Islet of Langerhans (tissue), 1 donor: ENCODE measurements at regions not wholly inside any gene's neighbourhood (a gene's known extent, or its start where the extent isn't known, plus 50 kb on each side); places are given as distances from the start of the nearest gene placed in this dataset.

Experiments used
- FAIRE-seq: peaks from one replicate; lab custom pipeline; 2011; peaks lifted over from hg19 to GRCh38; lab: Jason Lieb, UNC

DNA sequence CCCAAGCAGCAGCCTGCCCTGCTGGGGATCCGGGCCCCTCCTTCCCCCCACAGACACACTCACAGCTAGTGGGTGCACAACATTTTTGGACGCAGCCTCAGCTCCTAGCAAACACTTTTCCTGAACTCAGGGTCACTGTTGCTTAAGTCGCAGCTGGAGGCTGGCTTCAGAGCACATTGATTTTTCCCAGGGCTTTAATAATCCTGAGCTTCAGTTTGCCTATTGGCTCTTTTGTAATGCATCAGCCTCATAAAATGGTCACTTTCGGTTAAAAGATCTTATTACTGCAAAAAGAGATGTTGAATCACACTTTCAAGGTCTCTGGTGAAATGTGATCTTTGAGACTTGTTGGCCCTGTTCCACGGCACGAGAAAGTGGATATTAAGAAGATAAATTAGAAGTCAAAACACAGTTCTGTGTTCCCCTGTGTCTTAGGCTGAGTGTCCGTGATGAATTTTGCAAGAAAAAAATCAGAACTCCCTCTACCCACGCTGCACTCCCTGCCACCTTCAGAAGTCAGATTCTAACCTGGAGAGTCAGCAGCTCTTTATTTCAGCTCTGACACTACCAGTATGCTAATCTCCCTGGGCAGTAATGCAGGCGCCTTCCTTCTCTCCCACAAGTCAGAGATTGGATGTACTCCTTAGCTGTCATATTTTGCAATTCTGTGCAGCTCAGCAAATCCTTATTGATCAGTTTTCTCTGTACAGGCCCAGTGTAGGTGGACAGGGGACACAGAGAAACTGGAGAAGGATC is 158.2 kb upstream of the E2F8 start:
- no peak for FAIRE-seq

DNA sequence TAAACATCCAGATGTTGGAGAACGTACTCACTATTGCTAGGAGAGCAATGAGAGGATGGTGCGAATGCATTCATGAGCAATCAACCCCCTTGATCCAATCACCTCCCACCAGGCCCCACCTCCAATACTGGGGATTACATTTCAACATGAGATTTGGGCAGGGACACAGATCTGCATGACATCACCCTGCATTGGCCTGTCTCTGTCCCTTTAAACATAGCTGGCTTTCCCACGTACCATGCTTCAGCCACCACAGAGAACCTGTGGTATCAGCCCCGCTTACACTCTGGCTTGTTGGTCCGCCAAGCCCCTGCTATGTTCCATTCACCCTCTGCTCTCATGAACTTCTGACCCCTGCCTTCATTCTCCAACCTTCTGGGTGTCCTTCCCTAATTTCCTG is 157.5 kb upstream of the E2F8 start:
- no peak for FAIRE-seq

DNA sequence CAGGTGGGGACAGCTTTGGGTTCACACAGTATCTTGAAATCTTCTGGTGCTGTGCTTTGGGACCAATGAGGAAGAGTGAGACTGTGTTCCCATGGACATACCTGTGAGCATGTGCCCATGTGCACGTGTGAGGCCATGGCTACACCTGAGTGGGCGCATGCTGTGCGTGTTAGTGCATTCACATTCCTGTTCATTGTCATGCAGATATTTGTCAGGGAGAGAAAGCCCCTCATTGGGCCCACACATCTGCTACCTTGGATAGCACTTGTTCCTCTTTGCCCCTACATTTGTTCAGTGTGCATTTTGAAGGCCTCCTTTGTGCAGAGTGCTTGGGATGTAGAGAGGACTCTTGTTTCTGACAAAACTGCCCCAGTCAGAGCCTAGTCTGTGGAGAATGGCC is 154.3 kb upstream of the E2F8 start:
- no peak for FAIRE-seq

DNA sequence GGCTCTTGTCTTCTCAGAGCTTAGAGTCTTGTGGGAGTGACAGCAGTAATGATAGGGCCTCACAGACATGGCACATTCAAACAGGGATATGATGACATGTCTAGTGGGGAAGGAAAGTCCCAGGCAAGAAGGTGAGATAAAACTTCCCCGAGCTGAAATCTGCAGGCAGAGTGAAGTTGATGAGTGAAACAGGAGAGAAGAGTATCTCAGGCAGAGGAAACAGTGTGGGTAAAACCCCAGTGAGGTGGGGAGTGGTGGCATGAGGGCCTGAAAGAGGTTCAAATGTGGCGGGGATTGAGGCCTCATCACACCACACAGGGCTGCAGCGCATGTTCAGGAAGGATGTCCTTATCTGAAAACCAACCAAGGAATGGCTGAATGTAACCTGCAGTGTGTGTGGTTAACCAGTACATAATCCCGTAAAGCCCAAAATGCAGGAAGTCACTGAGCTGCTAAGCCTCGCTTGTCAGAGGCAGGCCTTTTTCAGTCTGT is 153.8 kb upstream of the E2F8 start:
- FAIRE-seq = no peak

DNA sequence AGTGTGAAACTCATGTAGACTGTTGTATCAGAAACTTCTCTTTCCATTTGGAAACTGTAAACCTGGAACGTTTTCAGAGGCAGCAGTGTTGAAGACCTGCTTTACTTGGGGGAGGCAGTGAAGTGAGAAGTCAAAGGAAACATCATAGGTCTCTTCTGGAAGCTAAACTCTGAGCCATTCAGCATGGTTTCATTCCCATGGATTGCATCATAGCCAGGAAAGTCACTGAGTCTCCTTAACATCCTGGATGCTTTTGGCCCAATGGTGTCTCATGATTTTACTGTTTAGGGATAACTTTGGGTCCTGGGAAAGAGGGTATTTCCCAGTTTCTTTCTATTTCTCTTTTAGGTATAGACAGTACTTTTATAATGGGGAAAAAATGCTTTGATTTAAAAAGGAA is 153.2 kb upstream of the E2F8 start:
- FAIRE-seq = no peak

GRCh38 chr11:19392847-19393518 is 152.2 kb upstream of the E2F8 start:
- no peak for FAIRE-seq

- no peak for FAIRE-seq
Measured at GRCh38 chr11:19392321-19392720, 151.6 kb upstream of the E2F8 start.

DNA sequence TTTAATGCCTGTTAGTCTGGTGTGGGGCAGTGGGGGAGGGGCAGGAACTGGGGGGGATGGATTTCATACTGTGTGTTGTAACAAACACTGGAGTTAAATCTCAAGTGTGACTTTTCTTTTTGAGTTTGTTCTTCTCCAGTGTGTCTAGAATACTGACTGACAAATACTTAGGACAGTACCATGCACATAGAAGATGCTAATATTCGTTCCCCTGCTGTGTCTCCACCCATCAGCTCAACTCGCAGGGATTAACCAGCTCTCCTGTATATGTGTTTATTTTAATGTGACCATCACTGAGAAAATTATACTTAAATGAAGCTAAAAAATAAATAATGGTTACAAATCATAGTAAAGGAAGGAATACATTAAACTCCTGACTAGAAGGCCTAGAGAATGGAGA is 150.9 kb upstream of the E2F8 start:
- FAIRE-seq = no peak

GRCh38 chr11:19391026-19391425 is 150.3 kb upstream of the E2F8 start:
- FAIRE-seq = no peak

GRCh38 chr11:19389787-19390303 is 149.1 kb upstream of the E2F8 start:
- FAIRE-seq = no peak

GRCh38 chr11:19382131-19382611 is 141.4 kb upstream of the E2F8 start:
- FAIRE-seq = no peak

- no peak for FAIRE-seq
Measured at GRCh38 chr11:19380375-19380774, 139.6 kb upstream of the E2F8 start.

- FAIRE-seq = no peak
Measured at GRCh38 chr11:19379465-19379864, 138.7 kb upstream of the E2F8 start.

DNA sequence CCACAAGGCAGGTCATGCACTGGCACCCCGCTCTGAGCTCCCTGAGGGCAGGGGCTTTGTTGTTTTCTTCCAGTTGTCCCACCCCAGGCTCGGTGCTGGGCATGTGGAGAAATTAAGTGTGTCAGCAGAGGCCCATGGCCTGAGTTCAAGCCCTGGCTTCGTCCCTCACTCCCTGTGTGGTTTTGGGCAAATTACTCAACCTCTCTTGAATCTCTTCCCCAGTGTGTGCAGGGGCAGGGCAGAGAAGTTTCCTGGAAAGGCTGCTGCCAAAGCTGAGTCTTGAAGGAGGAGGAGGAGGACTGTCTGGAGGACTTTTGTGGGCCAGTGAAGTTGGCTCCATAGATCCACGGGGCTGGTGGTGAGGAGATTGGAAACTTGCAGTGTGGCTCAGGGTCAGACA is 138.1 kb upstream of the E2F8 start:
- FAIRE-seq = no peak

- FAIRE-seq = no peak
Measured at GRCh38 chr11:19377881-19378280, 137.1 kb upstream of the E2F8 start.

- FAIRE-seq = no peak
Measured at GRCh38 chr11:19375440-19375839, 134.7 kb upstream of the E2F8 start.

GRCh38 chr11:19374151-19374569 is 133.4 kb upstream of the E2F8 start:
- no peak for FAIRE-seq

GRCh38 chr11:19372381-19372780 is 131.6 kb upstream of the E2F8 start:
- no peak for FAIRE-seq

DNA sequence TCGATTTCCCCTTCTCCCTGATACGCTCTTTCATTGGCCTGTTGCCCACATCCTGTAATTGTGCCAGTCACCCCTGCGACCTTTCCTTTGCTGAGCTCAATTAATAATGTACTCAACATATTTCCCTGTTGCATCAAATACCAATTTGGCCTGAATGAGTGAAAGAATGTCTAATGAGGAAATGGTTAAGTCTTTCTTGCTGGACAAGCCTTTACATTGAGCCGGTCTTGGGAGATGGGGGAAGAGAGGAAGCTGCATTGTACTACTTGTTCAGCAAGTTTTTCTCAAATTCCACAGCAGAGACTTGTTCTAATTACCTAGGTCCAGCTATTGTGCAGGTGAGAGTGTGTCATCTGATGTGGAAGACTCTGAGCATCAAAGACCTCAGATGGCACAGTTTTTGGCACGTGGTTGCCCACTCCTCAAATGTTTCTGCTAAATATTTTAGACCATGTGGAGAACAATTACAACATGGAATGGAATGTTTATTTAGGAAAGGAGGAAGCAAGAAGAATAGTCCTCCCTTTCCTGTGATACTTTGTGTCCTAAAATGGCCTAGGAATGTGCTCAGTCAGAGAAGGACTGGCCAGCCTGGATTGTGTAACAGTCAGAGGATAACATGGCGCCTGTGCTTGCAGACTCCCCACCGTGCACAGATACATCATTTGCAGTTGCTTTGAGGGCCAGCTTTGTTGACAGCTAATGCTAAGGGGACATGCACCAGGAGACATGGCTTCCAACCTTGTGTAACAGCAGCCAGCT is 129.5 kb upstream of the E2F8 start:
- no peak for FAIRE-seq

GRCh38 chr11:19368726-19369375 is 128.1 kb upstream of the E2F8 start:
- no peak for FAIRE-seq

DNA sequence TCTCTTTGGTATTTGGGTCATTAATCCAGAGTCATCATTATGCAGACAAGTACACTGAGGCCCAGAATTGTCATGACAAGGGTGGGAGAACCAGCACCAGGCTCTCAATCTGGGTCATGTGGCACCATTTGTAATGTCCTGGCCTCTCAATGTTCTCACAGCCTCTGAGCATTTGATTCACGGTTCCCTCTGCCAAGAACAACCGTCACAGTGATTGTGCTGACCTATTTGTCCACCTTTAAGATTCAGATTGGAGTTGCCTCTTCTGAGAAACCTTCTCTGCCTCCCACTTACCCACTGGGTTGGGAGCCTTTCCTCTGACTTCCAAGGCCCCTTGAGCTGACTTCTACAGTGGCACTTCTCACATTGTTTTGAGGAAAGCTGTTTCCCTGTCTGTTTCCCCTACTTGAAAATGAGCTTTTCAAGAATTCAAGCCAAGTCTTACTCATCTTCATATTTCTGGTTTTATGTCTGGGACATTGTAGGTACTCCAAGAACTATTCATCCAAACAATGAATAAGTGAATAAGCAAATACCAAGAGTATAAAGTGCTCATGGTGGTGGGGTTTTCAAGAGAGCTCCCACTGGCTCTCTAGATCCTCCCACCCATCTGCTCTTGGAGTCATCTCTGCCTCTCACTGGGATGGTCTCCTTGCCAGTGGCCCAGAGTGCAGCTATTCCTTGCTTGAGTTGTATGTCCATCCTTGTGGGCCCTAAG is 126.4 kb upstream of the E2F8 start:
- FAIRE-seq = no peak
